ENCODE measurements at regions not wholly inside any gene's neighbourhood (a gene's known extent, or its start where the extent isn't known, plus 50 kb on each side); places are given as distances from the start of the nearest gene placed in this dataset.

- H3K4me3 Mint-ChIP-seq (ENCODE audit: unreplicated experiment) = no peak overlapping the region
- Histone ChIP-seq H3K4me3 (ENCODE audit: low read depth, low read length) (no peak overlapping the region), H3K27me3 (replicated peaks; ENCODE audit: control insufficient read depth, insufficient read depth, low read length) (no peaks in the 10 kb centered on the region), H3K36me3 (ENCODE audit: control insufficient read depth, insufficient read depth, low read length) (no peaks in the 10 kb centered on the region), H3K4me1 (peaks cover 7% of the 10 kb centered on the region), H3K9me3 (no peaks in the 10 kb centered on the region)
- DNase-seq = no peak
- H3K27ac Mint-ChIP-seq (ENCODE audit: unreplicated experiment) = no peak overlapping the region
- H3K36me3 Mint-ChIP-seq (ENCODE audit: insufficient read depth, unreplicated experiment) = no peaks in the 10 kb centered on the region
- no peak for TF ChIP-seq CTCF (IDR thresholded peaks at IDR 0.05; ENCODE audit: insufficient read depth in 1 of 2, low read depth in 1 of 2, low read length in 1 of 2, severe bottlenecking in 1 of 2, unreplicated experiment in 1 of 2)
- ChIA-PET POLR2A (no interaction called here), CTCF (no interaction called here)
- H3K4me1 Mint-ChIP-seq (ENCODE audit: low read depth, unreplicated experiment) = peaks cover 6% of the 10 kb centered on the region
- BruUV-seq (replicated peaks) = no TSS peak
- no peaks in the 10 kb centered on the region for H3K9me3 Mint-ChIP-seq (ENCODE audit: unreplicated experiment)
- intact Hi-C loops (cut with micrococcal nuclease; ENCODE audit: unreplicated experiment) = no loop called here
- no peaks in the 10 kb centered on the region for H3K27me3 Mint-ChIP-seq (ENCODE audit: insufficient read depth, unreplicated experiment)
Measured at GRCh38 chr3:66597308-66597863, 96.6 kb upstream of the LRIG1 start.

- no peak overlapping the region for H3K27ac Mint-ChIP-seq (ENCODE audit: unreplicated experiment)
- H3K4me1 ChIP-seq = peaks cover 7% of the 10 kb centered on the region
- ChIA-PET CTCF (no interaction called here), POLR2A (no interaction called here)
- no peak overlapping the region for H3K4me3 ChIP-seq (ENCODE audit: low read depth, low read length)
- no peaks in the 10 kb centered on the region for H3K27me3 Mint-ChIP-seq (ENCODE audit: insufficient read depth, unreplicated experiment)
- H3K4me1 Mint-ChIP-seq (ENCODE audit: low read depth, unreplicated experiment) = peaks cover 6% of the 10 kb centered on the region
- no peaks in the 10 kb centered on the region for H3K36me3 ChIP-seq (ENCODE audit: control insufficient read depth, insufficient read depth, low read length)
- DNase-seq = no peak
- H3K27me3 ChIP-seq (replicated peaks; ENCODE audit: control insufficient read depth, insufficient read depth, low read length) = no peaks in the 10 kb centered on the region
- no peak for TF ChIP-seq CTCF (IDR thresholded peaks at IDR 0.05; ENCODE audit: insufficient read depth in 1 of 2, low read depth in 1 of 2, low read length in 1 of 2, severe bottlenecking in 1 of 2, unreplicated experiment in 1 of 2)
- H3K9me3 Mint-ChIP-seq (ENCODE audit: unreplicated experiment) = no peaks in the 10 kb centered on the region
- H3K9me3 ChIP-seq = no peaks in the 10 kb centered on the region
- no peaks in the 10 kb centered on the region for H3K36me3 Mint-ChIP-seq (ENCODE audit: insufficient read depth, unreplicated experiment)
- BruUV-seq (replicated peaks) = no TSS peak
- intact Hi-C loops (cut with micrococcal nuclease; ENCODE audit: unreplicated experiment) = no loop called here
- no peak overlapping the region for H3K4me3 Mint-ChIP-seq (ENCODE audit: unreplicated experiment)
Measured at GRCh38 chr3:66598168-66598567, 97.3 kb upstream of the LRIG1 start.

- no TSS peak for BruUV-seq (replicated peaks)
- ChIA-PET CTCF (no interaction called here), POLR2A (no interaction called here)
- Mint-ChIP-seq H3K36me3 (ENCODE audit: insufficient read depth, unreplicated experiment) (no peaks in the 10 kb centered on the region), H3K9me3 (ENCODE audit: unreplicated experiment) (no peaks in the 10 kb centered on the region), H3K4me3 (ENCODE audit: unreplicated experiment) (no peak overlapping the region), H3K27ac (ENCODE audit: unreplicated experiment) (no peak overlapping the region), H3K27me3 (ENCODE audit: insufficient read depth, unreplicated experiment) (no peaks in the 10 kb centered on the region), H3K4me1 (ENCODE audit: low read depth, unreplicated experiment) (peaks cover 6% of the 10 kb centered on the region)
- no peaks in the 10 kb centered on the region for H3K27me3 ChIP-seq (replicated peaks; ENCODE audit: control insufficient read depth, insufficient read depth, low read length)
- TF ChIP-seq CTCF (IDR thresholded peaks at IDR 0.05; ENCODE audit: insufficient read depth in 1 of 2, low read depth in 1 of 2, low read length in 1 of 2, severe bottlenecking in 1 of 2, unreplicated experiment in 1 of 2) = no peak
- DNase-seq = no peak
- H3K4me1 ChIP-seq = peaks cover 3% of the 10 kb centered on the region; the same call in 1 of the 2 replicates
- no peaks in the 10 kb centered on the region for H3K36me3 ChIP-seq (ENCODE audit: control insufficient read depth, insufficient read depth, low read length)
- intact Hi-C loops (cut with micrococcal nuclease; ENCODE audit: unreplicated experiment) = no loop called here
- no peaks in the 10 kb centered on the region for H3K9me3 ChIP-seq
- H3K4me3 ChIP-seq (ENCODE audit: low read depth, low read length) = no peak overlapping the region
Measured at GRCh38 chr3:66602237-66602636, 101.4 kb upstream of the LRIG1 start.
